H1 (cell line): ENCODE measurements at regions not wholly inside any gene's neighbourhood (a gene's known extent, or its start where the extent isn't known, plus 50 kb on each side); places are given as distances from the start of the nearest gene placed in this dataset.

ENCODE experiments used
- EZH2 ChIP-seq: fragments of 200-600 bp; sonication (generic); IDR thresholded peaks from 2 replicates; pipeline ENCODE4 v1.7.1; 2012; ENCODE audit warnings: low read depth, mild to moderate bottlenecking, moderate library complexity, low read length, inconsistent platforms; ENCODE audit not compliant: severe bottlenecking
- KDM4A ChIP-seq: IDR thresholded peaks from one replicate; pipeline ENCODE4 v1.7.1; 2012; ENCODE audit warnings: low read depth, mild to moderate bottlenecking, moderate library complexity, low read length, inconsistent platforms; ENCODE audit not compliant: severe bottlenecking

DNA sequence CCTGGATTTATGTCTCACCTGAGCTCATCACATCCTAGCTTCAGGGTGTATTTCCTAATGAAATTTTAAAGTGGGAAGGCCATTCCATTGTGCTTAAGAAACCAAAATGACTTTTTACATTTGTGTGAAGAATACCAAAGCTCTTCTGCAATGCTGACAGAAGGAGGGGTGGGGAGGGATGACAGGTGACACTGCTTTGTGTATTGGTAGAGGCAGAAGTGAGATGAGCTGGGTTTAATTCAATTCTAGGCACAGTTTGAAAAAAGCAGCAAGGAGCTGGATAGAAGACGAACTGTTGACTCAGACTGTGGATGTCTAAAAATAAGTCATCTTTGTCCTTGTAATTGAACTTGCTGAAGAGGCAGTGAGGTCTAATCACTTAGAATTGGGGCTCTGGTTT, 710.3 kb upstream of the KIRREL3 start (continued):
- no peak for TF ChIP-seq KDM4A
- no peak for TF ChIP-seq EZH2
